ENCODE measurements at regions not wholly inside any gene's neighbourhood (a gene's known extent, or its start where the extent isn't known, plus 50 kb on each side); places are given as distances from the start of the nearest gene placed in this dataset.

GRCh38 chr14:104244221-104245011 lies 106.0 kb downstream of the KIF26A start:
- TF ChIP-seq SMC3 (IDR thresholded peaks at IDR 0.05; ENCODE audit: low read depth, low read length) (no peak), MAX (IDR thresholded peaks at IDR 0.05; ENCODE audit: low read depth) (no peak), POLR2AphosphoS5 (IDR thresholded peaks at IDR 0.05; ENCODE audit: low read depth, low read length) (no peak), GATA2 (CRISPR knock-in tag; IDR thresholded peaks at IDR 0.05) (no peak), RAD21 (IDR thresholded peaks at IDR 0.05; ENCODE audit: low read length) (no peak), CTCF (IDR thresholded peaks at IDR 0.05) (no peak), EP300 (IDR thresholded peaks at IDR 0.05; ENCODE audit: borderline replicate concordance in 1 of 2, low read depth in 1 of 2, low read length in 1 of 2) (no peak), NFIC (IDR thresholded peaks at IDR 0.05; ENCODE audit: borderline replicate concordance) (no peak), YY1 (IDR thresholded peaks at IDR 0.05; ENCODE audit: low read depth) (no peak), MEF2A (IDR thresholded peaks at IDR 0.05; ENCODE audit: borderline replicate concordance, low read depth) (no peak), SIN3A (IDR thresholded peaks at IDR 0.05; ENCODE audit: borderline replicate concordance, low read depth, low read length) (no peak), PBX3 (IDR thresholded peaks at IDR 0.05) (no peak)

Data from SK-N-SH (cell line).